GM12864 (cell line): ENCODE measurements at regions not wholly inside any gene's neighbourhood (a gene's known extent, or its start where the extent isn't known, plus 50 kb on each side); places are given as distances from the start of the nearest gene placed in this dataset.

ENCODE experiments used
- DNase-seq: peaks from one replicate; pipeline ENCODE4 v3.0.0-alpha.2; 2011; ENCODE audit warnings: low read depth
- H3K4me3 ChIP-seq: 2 replicates; pipeline ENCODE4 v1.5.1; 2011; ENCODE audit warnings: mild to moderate bottlenecking, low read depth, low read length, control low read depth
- CTCF ChIP-seq: IDR thresholded peaks from 2 replicates; pipeline ENCODE4 v1.5.1; 2011; ENCODE audit warnings: low read depth, mild to moderate bottlenecking, moderate library complexity, low read length, control low read depth, inconsistent platforms; ENCODE audit errors: missing control alignments

GRCh38 chr1:101605878-101606277 lies 369.1 kb downstream of the S1PR1 start:
- TF ChIP-seq CTCF = no peak
- no peak overlapping the region for H3K4me3 ChIP-seq
- DNase-seq = no peak

GRCh38 chr1:101613546-101613945 lies 376.7 kb downstream of the S1PR1 start:
- no peak overlapping the region for H3K4me3 ChIP-seq
- TF ChIP-seq CTCF = no peak
- no peak for DNase-seq

- DNase-seq = no peak
- H3K4me3 ChIP-seq = no peak overlapping the region
- no peak for TF ChIP-seq CTCF
These were observed 377.8 kb downstream of the OLFM3 start for GRCh38 chr1:101618900-101619299.

- no peak for TF ChIP-seq CTCF
- no peak for DNase-seq
These were observed 364.0 kb downstream of the OLFM3 start for GRCh38 chr1:101632548-101633272.

GRCh38 chr1:101645810-101646209 lies 350.9 kb downstream of the OLFM3 start:
- no peak for TF ChIP-seq CTCF
- no peak overlapping the region for H3K4me3 ChIP-seq

More at GRCh38 chr1:101632548-101633272, 364.0 kb downstream of the OLFM3 start:
- H3K4me3 ChIP-seq = no peak overlapping the region

GRCh38 chr1:101652484-101652883 lies 344.2 kb downstream of the OLFM3 start:
- H3K4me3 ChIP-seq = no peak overlapping the region

More at GRCh38 chr1:101645810-101646209, 350.9 kb downstream of the OLFM3 start:
- no peak for DNase-seq

More at GRCh38 chr1:101652484-101652883, 344.2 kb downstream of the OLFM3 start:
- DNase-seq = no peak
- no peak for TF ChIP-seq CTCF
